Lower leg skin (tissue), 4 donors: ENCODE measurements at regions not wholly inside any gene's neighbourhood (a gene's known extent, or its start where the extent isn't known, plus 50 kb on each side); places are given as distances from the start of the nearest gene placed in this dataset.

ENCODE experiments used
- DNase-seq, 2 donors: peaks; one replicate each; pipeline ENCODE4 v3.0.0-alpha.2; 2019; ENCODE audit warnings: low spot score in 2 of 2
- H3K4me3 ChIP-seq: fragments of 200-600 bp; sonication (generic); 2 replicates; pipeline ENCODE4 v1.5.1; 2017; ENCODE audit warnings: mild to moderate bottlenecking, low read depth; ENCODE audit not compliant: poor library complexity, severe bottlenecking
- POLR2A ChIP-seq, 2 donors: fragments of 450-650 bp; IDR thresholded peaks; one replicate each; pipeline ENCODE4 v1.6.1; 2016 to 2017; ENCODE audit warnings: antibody characterized with exemption in 2 of 2, mild to moderate bottlenecking in 1 of 2, moderate library complexity in 1 of 2
- WGBS, 2 donors: methylation state at CpG; one replicate each; pipeline ENCODE4 v1.1.5; 2018; 5-methylcytosine and 5-hydroxymethylcytosine counted together
- intact Hi-C: fragments of 100-400 bp; cut with DNase I; formaldehyde crosslinking; loops from one replicate; pipeline ENCODE4 v1.15.0; 2023; ENCODE audit warnings: low total_unique reads
- TF ChIP-seq, protein P1 (sequence below), 3 donors: fragments of 450-650 bp; IDR thresholded peaks; one replicate each; pipeline ENCODE4 v1.5.1; 2016; ENCODE audit warnings: antibody characterized with exemption in 3 of 3, mild to moderate bottlenecking in 3 of 3, moderate library complexity in 2 of 3

DNA sequence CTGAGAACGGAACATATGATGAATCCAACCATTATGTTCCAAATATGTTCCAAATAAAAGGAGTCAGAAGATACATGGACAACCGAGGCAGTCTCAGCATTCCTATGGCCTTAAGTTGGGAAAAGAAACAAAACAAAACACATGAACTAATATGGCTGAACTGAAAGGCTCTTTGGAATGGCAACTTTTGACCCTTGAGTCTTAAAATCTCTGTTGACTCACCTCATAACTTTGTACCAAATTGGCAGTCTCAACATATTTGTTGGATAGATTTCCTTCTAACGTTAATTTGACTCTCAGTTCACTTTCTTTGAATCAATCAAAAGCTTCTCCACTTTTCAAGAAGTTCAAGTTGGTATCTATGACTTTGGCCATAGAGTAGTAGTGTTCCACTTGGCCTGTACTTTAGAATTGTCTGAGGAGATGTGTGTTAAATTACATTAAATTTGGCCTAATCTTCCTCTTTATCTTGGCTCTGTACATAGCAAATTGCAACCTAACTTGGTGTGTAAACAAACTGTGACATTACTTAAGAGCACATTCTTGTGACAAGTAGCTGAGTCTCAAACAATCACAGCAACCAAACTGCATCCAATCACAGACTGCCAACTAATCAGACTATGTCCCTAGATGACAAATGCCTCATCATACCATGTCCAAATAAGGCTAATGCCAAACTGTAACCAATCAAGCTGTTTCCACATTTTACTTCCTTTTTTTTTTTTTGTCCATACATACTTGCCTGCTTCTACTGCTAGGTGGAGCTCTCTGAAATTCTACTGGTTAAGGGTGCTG lies 208.8 kb downstream of the BMP2 start:
- H3K4me3 ChIP-seq: no peak overlapping the region
- DNase-seq: no peak
- TF ChIP-seq POLR2A (IDR thresholded peaks at IDR 0.05): no peak
- TF ChIP-seq, protein P1, sequence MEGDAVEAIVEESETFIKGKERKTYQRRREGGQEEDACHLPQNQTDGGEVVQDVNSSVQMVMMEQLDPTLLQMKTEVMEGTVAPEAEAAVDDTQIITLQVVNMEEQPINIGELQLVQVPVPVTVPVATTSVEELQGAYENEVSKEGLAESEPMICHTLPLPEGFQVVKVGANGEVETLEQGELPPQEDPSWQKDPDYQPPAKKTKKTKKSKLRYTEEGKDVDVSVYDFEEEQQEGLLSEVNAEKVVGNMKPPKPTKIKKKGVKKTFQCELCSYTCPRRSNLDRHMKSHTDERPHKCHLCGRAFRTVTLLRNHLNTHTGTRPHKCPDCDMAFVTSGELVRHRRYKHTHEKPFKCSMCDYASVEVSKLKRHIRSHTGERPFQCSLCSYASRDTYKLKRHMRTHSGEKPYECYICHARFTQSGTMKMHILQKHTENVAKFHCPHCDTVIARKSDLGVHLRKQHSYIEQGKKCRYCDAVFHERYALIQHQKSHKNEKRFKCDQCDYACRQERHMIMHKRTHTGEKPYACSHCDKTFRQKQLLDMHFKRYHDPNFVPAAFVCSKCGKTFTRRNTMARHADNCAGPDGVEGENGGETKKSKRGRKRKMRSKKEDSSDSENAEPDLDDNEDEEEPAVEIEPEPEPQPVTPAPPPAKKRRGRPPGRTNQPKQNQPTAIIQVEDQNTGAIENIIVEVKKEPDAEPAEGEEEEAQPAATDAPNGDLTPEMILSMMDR (IDR thresholded peaks at IDR 0.05): no peak
- WGBS, 2 donors: 29 to 55% methylated on average over 3 of the region's 3 CpGs
- intact Hi-C loops: no loop called here

DNA sequence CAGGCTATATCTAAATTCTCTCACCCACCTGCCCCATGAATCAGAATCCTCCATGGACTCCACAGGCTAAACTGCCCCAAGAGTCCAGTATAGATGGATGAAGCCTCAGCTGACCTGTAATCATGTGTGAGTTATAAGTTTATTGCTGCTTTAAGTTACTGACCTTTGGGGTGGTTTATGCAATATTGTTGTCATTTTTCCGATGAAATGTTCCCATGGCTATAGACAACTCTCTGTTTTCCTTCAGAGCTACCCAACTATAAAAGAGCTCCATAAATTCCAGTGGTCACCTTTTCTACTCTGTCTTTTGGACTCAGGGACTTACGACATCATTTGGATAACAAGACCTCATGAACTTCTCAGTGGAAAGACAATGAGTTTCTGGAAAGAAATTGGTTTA lies 212.1 kb downstream of the BMP2 start:
- TF ChIP-seq, protein P1 (IDR thresholded peaks at IDR 0.05): no peak
- TF ChIP-seq POLR2A (IDR thresholded peaks at IDR 0.05): no peak
- no peak for DNase-seq
- H3K4me3 ChIP-seq: no peak overlapping the region
- 95 to 96% methylated on average over 2 of the region's 2 CpGs for WGBS, 2 donors
- intact Hi-C loops: no loop called here

DNA sequence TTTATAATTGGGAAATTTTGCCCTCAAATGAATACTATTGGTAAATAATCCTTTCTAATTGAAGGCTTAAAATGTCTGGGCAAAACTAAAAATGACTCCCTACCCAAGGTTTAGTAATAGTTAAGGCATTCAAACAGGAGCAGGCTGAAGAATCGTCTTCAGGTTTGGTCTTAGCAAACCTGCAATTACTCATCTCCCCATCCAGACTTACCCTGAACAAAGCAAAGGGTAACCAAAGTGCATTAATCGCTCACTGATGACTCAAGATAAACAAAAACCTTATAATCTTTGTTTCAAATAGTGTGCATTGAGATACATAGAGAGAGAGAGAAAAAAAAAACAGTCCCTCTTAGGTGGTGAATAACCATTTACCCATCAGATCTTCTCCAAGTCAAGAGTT lies 225.5 kb downstream of the BMP2 start:
- WGBS, 2 donors: 43 to 57% methylated on average over 2 of the region's 2 CpGs
- TF ChIP-seq, protein P1 (IDR thresholded peaks at IDR 0.05): no peak
- no peak for TF ChIP-seq POLR2A (IDR thresholded peaks at IDR 0.05)
- no peak overlapping the region for H3K4me3 ChIP-seq
- no peak for DNase-seq
- intact Hi-C loops: no loop called here

DNA sequence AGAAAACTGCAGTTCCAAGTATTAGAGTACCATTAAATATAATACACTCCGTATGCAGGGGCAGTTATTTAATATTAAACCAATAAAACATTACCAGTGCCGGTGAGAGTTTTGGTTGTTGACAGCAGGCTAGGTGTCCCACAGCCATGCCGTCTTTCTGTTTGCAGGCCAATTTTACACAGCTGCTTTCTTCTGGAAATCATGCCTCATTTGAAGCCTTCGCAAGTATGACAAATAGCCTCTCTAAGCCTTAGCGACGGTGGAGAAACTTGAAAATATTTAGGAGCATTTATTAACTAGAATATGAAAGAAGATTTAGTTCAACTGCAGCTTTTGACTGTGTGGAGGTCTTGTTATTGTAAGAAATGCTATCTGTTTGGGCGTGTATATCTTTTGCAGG lies 226.0 kb downstream of the BMP2 start:
- intact Hi-C loops: no loop called here
- TF ChIP-seq, protein P1 (IDR thresholded peaks at IDR 0.05): no peak
- TF ChIP-seq POLR2A (IDR thresholded peaks at IDR 0.05): no peak
- DNase-seq: no peak
- H3K4me3 ChIP-seq: no peak overlapping the region
- 51 to 52% methylated on average over 7 of the region's 7 CpGs for WGBS, 2 donors

DNA sequence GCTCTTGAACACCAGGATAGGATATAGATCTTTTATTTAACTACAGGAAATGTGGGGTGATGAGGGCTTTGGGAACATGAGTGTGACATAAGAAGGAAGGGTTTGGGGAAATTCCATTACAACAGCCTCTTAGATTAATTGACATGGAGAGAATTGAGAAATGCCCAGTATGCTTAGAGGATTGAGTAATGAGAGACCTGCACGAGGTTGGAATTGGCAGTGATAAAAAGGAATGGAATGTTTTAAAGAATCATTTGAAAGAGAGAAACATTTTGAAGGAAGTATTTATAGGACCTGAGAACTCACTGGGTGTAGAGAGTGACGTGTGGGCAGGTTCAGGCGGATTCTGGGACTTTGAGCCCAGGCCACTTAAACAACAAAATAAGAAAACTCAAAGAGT lies 227.0 kb downstream of the BMP2 start:
- no peak for DNase-seq
- 46 to 50% methylated on average over 3 of the region's 3 CpGs for WGBS, 2 donors
- no peak for TF ChIP-seq POLR2A (IDR thresholded peaks at IDR 0.05)
- TF ChIP-seq, protein P1 (IDR thresholded peaks at IDR 0.05): no peak
- intact Hi-C loops: no loop called here
- no peak overlapping the region for H3K4me3 ChIP-seq

DNA sequence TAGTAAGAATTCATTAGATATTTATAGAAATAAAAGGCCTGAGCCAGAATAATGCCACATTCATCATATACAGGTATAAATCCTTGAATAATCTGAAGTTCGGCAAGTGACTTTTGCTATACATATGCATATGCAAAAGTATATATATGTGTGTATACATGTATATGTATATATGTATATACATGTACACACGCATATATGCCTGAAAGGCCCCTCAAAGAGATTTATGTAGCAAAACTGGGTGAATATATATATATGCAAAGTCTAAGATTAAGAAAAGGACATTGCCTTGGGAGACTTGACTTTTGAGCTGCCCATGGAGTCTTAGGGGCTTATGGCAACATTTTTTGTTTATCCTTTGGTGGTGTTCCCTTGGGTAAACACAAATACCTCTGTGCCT lies 231.4 kb downstream of the BMP2 start:
- DNase-seq: no peak
- intact Hi-C loops: no loop called here
- no peak overlapping the region for H3K4me3 ChIP-seq
- 91 to 94% methylated on average over 2 of the region's 2 CpGs for WGBS, 2 donors
- TF ChIP-seq, protein P1 (IDR thresholded peaks at IDR 0.05): no peak
- no peak for TF ChIP-seq POLR2A (IDR thresholded peaks at IDR 0.05)
